Stimulated activated naive CD8-positive, alpha-beta T cell treated with anti-CD3 and anti-CD28 coated beads, Interleukin-15, Interleukin-2, amounts not matched to agents 100 U/mL and 50 U/mL, for 24 hours (primary cell): ENCODE measurements at regions not wholly inside any gene's neighbourhood (a gene's known extent, or its start where the extent isn't known, plus 50 kb on each side); places are given as distances from the start of the nearest gene placed in this dataset.

Experiments used
- ATAC-seq: fragments of 150-1000 bp; cut with Tn5 transposase; one replicate; pipeline ENCODE4 v1.10.0; 2021
- DNase-seq: peaks from one replicate; pipeline ENCODE4 v3.0.0; 2021

DNA sequence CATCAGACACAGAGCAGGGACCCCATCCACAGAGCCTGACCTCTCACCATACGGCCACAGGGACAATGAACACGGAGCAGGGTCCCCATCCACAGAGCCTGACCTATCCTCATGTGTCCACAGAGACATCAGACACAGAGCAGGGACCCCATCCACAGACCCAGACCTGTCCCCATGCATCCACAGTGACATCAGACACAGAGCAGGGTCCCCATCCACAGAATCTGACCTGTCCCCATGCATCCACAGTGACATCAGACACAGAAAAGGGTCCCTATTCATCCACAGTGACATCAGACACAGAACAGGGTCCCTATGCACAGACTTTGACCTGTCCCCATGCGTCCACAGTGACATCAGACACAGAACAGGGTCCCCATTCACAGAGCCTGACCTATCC lies 325.1 kb upstream of the RAB6C start:
- DNase-seq (no peak), ATAC-seq (no peak)

DNA sequence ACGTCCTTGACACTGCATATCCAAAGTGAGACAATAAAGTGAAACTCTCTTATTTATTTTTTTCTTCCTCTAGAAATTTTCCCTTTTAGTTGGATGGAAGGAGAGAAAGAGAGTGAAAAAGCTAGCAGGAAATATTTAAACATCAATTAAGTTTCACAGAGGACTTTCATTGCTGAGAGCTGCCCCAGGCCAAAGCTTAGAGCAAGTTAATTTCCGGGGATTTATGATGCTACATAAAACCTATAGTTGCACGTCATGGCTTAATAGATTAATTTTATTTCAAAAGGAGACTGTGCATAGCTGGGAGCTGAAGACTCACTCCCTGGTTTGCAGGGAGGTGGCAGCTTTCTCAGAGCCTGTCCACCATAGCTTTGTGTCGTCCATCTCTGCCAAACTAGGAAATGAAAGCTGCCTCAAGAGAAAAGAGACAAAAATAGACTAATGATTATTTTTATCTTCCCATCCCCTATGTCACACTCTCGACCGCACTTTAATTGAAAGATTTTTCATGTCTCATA lies 323.3 kb upstream of the RAB6C start:
- ATAC-seq, result no peak
- DNase-seq, result no peak

DNA sequence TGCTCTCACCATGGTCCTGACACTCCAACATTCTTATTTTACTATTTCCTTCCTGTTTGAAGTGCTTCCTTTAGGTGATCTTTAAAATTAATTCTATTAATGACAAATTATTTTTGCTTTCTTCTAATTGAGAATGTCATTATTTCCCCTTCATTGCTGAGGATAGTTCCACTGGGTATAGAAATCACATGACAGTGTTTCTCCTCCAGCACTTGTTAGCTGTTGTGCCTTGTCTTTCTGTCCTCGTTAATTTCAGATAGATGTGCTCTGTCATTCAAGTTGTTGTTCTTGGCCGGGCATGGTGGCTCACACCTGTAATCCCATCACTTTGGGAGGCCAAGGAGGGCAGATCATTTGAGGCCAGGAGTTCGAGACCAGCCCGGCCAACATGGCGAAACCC lies 321.0 kb upstream of the RAB6C start:
- DNase-seq (no peak), ATAC-seq (no peak)

DNA sequence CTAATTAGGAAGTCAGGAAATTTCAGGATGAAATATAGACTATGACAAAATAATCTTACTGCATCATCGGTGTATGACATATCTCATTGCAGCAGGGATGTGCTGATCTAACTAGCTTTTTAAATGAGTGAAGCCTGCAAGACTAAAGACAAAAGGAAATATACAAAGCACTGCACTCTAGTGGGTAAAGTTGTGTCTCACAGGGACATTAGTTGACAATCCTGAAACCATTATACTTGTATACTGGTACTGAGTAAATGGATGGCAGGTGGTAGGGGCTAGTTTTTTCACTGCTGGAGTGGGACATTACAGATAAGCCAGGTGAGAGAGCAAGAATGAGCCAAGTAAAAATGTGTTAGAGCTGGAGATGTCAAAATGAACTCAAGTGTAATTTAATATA lies 317.5 kb upstream of the RAB6C start:
- DNase-seq (no peak), ATAC-seq (no peak)

DNA sequence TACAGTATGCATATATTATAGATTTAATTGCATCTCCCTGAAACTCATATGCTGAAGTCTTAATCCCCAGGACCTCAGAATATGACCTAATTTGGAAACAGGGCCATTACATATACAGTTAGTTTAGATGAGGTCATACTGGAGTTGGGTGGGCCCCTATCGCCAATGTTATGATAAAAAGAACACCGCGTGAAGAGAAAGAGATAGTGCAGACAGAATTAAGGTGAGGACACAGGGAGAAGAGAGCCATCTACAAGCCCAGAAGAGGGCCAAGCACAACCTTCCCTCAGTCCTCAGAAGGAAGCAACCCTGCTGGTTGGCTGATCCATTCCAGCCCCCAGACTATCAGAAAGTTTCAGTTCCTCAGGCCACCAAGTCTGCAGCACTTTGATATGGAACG lies 311.9 kb upstream of the RAB6C start:
- no peak for ATAC-seq
- DNase-seq, result no peak

DNA sequence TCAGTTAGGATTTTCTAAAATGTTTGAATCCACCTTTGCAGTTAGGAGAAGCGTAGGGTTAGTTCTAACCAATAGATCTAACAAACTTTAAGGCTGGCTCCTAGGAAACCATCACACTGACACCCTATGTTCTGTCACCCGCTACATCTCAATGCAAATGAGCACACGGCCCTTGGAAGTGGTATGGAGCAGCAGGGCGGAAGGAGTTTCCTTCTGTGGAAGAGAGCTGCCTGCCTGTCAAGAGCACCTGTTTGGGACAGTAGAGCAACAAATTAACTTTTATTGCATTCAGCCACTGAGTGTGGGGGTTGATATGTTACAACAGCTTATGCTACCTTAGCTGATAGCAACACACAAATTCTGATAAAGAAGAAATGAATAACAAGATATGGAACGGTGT lies 306.9 kb upstream of the RAB6C start:
- no peak for ATAC-seq
- DNase-seq, result no peak

DNA sequence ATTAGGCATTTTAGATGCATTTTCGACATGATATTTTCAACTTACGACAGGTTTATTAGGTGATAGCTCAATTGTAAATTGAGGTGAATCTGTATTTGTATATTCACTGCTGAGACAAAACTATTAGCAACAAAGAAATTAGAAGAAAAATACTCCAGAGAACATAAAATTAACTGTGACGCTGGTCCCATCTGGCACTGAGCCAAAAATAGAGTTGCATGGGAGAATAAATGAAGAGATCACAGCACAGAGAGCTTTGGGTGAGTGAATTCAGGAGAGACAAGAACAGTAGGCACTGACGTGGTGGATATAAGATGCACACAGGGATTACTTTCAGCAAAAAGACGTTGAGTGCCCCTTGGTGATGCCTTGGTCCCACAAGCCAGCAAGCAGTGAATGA lies 306.2 kb upstream of the RAB6C start:
- ATAC-seq, result no peak
- no peak for DNase-seq

DNA sequence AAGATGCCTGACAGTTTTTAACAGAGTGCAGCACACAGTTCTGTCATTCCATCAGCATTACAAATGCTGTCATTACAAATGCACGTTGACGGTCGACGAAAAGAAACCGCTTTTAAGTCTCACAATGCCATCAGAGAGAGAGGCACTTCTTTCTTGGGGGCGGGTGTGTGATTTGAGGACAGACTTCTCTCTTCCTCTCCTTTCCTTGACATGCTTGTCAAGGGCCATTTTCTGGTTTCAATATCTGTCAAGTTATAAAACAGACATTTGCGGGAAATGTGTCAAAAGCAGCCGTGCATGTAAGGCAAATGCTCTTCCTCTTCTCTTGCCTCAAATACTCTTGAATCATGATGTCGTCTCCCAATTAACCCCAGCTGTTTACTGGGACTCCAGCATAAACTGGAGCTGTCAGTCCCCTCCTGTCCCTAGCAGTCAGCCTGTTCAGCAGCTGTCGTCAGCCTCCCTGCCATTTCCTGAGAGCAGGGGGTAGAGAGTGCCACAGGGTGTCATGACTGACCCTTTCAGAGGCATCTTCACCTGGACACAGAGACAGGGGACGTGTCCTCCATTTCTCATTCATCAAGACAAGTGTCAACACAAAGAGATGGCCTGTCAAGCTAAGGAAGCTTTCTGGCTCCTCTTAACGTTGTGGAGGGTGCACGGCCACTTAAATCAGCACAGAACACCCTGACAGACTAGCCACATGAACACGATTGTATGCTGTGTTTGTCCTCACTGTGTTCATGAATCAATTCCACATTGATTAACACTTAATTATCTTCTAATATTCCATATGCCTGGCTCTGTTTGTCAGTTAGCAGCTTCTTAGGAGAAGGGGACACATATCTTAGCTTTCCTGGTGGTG lies 305.4 kb upstream of the RAB6C start:
- no peak for DNase-seq
- no peak for ATAC-seq

DNA sequence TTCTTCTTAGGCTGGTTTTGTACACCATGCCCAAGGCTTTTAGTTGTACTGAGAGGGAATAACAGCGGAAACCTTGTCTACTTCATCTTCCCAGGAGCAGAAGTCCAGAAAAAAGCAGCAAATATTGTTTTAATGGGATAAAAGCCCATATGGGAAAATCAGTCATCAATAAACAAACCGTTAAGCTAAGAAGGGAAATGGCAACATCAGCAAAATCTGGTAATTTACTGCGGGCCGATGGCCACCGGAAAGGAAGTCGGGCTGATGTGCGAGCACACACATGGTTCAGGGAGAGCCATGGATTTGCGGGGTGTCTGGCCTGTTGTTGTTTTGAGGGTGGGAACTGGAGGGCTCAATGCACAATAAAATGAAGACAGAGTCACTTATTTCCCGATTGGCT lies 300.7 kb upstream of the RAB6C start:
- ATAC-seq, result no peak
- DNase-seq, result no peak

DNA sequence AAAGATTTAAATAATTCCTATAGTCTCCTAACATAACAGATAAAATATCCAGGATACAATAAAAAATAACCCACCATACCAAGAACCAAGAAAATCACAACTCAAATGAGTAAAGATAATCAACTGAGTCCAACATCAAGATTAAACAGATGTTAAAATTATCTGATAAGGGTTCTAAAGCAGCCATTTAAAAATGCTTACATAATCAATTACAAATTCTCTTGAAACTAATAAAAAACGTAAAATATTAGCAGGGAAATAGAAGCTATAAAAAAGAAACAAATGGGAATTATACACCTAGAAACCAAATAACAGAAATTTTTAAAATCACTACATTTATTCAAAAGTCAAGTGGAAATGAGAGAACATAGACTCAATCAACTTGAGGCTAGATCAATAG lies 297.7 kb upstream of the RAB6C start:
- no peak for ATAC-seq
- DNase-seq, result no peak

DNA sequence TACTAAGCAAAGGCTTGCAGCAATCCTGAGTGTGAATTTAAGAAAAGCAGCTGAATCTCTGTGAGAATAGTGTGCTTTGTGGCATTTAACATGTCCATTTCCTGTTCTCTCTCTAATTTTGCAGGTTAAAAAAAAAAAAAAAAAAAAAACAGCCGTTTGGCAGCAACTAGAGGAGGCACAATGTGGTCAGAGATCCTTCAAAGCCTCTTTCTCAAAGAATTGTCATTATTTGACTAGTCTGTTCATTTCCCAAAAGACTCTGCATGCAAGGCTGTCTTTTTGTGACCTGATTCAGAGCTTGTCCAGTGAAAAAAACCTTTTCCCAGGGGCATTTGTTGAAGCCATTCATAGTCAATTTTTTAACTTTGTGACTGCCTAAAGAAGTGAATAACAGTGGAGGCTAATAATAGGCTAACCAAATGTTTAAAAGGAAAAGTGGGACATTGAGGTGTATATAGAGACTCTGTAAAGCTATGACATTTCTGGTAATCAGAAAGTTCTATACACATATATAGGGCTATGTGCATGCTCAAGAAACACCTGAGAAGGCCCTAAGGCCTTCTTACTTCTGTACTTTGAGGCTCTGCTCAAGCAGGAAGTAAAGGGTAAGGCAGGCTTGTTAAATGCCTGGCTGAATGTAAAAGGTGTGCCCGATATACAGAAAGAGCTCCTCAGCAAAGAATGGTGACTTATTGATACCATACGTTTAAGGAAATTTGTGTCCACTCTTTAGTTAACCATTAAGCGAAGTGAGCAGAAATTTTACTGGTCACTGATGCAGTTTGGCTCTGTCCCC lies 289.6 kb upstream of the RAB6C start:
- ATAC-seq, result no peak
- no peak for DNase-seq

DNA sequence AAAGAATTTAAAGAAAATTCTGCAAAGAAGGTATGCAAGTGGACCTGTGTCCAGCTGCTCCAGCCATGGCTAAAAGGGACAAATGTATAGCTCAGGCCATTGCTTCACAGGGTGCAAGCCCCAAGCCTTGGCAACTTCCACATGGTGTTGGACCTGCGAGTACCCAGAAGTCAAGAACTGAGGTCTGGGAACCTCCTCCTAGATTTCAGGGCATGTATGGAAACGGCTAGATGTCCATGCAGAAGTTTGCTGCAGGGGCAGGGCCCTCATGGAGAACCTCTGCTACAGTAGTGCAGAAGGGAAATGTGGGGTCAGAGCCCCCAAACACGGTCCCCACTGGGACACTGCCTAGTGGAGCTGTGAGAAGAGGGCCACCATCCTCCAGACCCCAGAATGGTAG lies 284.0 kb upstream of the RAB6C start:
- no peak for ATAC-seq
- no peak for DNase-seq

DNA sequence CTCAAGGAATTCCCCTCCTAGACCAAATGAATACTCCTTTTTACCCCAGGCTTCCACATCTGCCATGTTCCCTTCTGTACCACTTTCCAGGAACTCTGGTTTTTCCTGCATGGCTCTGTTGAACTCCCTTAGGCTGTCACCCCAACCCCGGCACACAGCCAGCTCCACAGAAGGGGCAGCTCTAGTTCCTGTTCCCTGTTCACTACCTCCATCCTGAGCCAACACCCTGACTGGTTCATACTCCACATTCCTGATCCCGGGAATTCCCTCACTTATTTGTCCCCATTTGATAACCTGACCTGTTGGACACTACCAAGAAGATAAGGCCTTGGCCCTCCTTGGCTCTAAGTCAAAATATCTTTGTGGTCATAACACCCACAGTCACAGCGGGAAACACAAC lies 280.9 kb upstream of the RAB6C start:
- DNase-seq (no peak), ATAC-seq (no peak)

DNA sequence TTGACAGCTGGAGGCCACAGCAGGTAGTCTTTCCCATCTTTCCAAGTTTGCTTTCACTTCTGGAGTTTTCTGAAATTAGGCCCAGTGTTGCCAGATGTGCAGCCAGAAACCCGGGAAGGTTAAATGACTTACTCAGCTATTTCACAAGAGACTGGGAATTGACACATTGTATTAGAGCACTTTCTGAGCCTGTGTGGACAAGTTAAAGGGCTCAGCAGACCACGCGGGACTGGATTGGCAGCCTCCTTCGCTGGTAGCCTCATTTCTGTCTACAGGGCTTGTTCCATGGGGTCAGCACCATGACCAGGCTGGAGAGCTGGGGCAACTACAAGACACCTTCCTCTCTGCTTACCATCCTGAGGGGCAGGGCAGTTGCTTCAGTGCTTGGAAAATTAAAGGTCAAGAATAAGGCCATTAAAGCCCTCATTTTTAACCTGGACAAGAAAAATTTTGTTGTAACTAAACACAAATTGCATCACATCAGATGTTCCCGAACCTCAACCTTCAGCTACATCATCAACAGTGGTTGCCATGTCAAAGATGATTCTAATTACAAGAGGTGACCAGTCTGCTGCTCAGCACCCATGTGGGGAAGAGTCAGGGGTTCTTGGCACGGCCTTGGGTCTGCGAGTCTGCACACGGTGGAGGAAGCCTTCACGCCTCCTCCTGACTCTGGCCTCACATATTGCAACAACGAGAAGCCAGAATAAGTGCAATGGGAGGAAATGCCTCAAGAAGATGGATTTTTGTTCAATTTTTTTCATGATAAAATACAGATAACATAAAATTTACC lies 279.5 kb upstream of the RAB6C start:
- ATAC-seq (no peak), DNase-seq (no peak)

DNA sequence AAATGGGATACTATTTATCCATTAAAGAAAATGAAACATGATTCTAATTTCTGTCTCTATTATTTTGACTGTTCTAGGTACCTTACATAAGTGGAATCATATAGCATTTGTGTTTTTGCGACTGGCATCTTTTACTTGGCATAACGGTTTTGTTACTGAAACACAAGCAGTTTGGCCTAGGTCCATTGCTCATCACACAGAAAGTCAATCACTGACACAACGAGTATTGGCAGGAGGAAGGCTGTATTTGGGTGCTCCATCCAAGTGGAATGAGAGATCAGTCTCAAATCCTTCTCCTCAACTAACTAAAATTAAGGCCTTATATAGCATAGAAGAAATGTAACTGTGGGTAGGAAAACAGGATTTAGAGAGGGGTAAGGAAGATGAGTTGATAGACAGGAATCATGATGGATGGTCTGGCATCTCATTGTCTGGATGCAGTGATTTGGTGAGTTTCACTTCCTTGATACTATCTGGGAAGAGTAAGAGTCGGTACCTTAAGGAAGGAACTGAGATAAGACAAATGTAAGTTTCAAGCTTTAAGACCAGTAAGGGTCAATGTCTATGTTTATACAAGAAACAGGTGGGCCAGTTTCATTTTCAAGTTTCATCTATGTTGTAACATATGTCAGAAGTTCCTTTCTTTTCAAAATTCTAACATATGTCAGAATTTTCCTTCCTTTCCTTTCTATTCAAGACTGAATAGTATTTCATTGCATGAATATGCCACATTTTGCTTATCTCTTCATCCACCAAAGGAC lies 276.9 kb upstream of the RAB6C start:
- DNase-seq (no peak), ATAC-seq (no peak)

DNA sequence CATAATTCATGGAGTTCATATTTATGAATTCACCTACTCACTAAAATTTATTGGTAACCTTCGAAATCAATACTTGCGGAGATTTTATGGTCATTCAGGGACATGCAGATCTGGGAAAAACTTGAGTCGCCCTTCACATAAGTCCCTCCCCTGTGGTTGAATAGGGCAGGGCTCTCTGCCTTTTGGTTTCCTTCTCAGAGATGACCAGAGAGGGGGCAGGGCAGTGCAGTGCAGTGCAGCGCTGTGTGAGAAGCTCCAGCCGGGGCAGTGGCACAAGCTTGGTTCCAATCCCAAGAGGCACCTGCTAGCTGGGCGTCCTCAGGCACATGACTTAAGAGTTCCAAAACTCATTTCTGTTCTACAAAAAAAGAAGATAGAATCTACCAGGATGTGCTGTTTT lies 274.4 kb upstream of the RAB6C start:
- no peak for ATAC-seq
- DNase-seq, result no peak

DNA sequence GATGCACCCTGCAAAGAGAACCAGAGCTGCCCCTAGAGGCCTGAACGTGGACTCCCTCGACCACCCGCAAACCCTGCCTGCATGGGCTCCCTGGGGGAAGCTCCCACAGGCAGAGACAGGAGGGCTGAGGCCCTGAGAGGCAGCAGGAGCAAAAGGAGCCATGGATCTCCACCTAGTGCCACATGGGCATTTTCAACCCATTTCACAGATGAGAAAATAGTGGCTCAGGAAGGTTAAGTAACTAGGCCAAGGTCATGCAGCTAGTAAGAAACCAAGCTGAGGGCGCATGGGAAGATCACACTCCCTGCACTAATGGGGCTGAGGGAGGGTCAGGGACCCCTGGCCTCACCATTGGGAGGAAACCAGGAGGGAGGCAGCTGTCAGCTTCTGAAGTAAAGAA lies 271.7 kb upstream of the RAB6C start:
- ATAC-seq (no peak), DNase-seq (no peak)

DNA sequence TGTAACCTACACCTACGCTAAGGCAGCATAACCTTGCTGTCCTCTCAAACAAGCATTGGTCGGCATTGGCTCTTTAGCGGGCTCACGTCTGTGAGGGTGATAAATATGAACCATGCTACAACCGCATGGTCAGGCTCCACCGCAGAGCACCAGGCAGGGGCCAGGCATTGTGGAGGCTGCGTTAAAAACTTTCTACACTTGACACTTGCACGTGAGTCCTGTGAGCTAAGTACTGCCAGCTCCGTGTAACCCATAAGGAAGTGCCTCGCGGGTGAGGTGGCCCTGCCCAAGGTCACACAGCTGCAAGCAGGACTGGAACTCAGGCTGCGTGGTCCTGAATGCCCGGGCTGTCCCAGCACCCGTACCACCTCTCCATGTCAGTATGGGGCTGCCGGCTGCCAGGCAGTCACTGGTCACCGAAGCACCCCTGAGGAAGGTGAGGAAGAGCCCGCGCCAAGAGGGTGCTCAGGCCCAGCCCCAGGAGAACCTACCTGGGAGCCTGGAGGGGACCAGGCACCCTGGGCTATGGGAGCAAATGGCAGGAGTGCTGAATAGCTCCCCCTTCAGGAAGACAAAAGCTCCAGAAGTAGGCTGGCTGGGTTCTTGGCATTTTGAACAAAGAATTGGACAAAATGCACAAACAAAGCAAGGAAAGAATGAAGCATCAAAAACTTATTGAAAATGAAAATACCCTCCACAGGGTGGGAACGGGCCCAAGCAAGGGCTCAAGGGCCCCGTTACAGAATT lies 271.1 kb upstream of the RAB6C start:
- ATAC-seq (no peak), DNase-seq (no peak)

DNA sequence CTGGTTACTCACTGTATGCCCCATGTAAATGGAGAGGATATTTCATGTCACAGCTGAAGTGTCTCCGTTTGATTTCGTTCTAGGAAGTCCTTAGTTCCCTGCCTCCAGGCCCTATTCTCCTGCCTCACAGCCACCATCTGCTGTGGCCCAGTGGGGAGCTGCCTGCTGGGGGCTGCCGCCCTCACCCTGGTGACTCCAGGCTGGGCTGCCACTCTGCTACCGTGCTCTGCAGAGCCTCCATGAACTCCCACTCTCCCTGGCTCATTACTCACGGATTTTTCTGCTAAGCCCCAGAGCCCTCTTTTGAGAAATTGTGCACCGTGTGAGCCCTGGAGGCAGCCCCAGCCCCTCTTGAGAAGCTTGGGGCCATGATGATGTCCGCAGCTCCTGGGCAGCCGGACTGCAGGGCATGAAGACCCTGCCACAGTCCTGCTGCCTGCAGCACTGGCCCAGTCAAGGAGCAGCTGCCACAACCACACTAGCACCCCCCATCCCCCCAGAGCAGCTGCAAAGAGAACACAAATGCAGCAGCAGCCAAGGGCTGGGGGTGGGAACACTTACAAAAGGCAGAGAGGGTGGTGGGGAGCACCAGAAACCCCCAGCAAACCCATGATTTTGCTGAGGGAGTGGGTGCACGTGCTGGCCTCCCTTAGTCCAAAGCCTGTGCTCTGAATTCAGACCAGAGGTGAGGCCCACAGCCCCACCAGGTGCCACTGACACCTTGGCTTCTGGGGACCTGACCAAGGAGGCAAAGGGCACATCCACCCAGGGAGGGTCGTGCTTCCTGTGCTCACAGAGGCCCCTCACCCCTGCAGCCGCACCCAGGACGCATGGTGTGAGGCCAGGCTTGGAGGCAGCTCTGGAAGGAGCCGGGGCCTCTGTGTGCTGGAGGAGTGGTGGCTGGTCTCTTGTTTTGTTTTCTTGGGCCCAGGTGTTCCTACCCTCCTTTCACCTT lies 270.2 kb upstream of the RAB6C start:
- ATAC-seq (no peak), DNase-seq (no peak)
